Astrocyte of the cerebellum (primary cell): ENCODE measurements at regions not wholly inside any gene's neighbourhood (a gene's known extent, or its start where the extent isn't known, plus 50 kb on each side); places are given as distances from the start of the nearest gene placed in this dataset.

Experiments
- DNase-seq: peaks from one replicate; pipeline ENCODE4 v3.0.0-alpha.2; 2011; ENCODE audit warnings: low read depth
- H3K4me3 ChIP-seq: 2 replicates; pipeline ENCODE4 v1.5.1; 2011; ENCODE audit warnings: mild to moderate bottlenecking, low read depth, low read length, moderate library complexity
- in situ Hi-C: cut with HindIII; loops from 2 replicates; pipeline ENCODE4 v1.10.0; 2017; ENCODE audit warnings: low sequenced_read_pairs
- TF ChIP-seq, protein P1 (sequence below): IDR thresholded peaks from 2 replicates; pipeline ENCODE4 v1.5.1; 2012; ENCODE audit warnings: low read length, low read depth, moderate library complexity, mild to moderate bottlenecking; ENCODE audit errors: missing control alignments

DNA sequence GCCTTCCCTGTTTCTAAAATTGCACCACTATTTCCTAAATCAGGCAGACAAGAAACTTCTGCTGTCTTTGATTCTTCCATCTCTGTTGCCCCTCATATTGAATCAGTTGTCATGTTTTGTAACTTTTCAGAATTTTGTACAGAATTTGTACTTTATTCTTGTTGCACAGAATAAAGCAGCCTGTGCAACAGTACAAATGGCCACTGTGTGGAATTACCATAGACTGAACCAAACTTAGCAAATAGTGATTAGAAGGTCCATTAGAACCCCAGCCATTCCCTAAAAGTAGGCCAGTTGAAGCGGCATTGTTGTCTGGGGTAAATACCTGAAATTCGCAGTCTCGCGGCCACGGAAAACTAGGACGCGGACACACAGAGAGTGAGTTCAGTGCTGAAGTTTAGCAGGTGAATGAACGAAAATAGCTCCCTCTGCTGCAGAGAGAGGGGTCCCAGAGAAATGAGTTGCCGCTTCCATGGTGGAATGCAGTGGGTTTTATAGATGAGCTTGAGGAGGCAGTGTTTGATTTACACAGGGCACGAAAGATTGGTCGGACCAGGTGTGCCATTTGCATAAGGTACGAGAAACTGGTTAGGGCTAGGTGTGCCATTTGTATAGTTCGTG is 71.8 kb downstream of the C4orf33 start:
- no peak overlapping the region for H3K4me3 ChIP-seq
- in situ Hi-C loops: no loop called here
- DNase-seq: no peak
- TF ChIP-seq, protein P1, sequence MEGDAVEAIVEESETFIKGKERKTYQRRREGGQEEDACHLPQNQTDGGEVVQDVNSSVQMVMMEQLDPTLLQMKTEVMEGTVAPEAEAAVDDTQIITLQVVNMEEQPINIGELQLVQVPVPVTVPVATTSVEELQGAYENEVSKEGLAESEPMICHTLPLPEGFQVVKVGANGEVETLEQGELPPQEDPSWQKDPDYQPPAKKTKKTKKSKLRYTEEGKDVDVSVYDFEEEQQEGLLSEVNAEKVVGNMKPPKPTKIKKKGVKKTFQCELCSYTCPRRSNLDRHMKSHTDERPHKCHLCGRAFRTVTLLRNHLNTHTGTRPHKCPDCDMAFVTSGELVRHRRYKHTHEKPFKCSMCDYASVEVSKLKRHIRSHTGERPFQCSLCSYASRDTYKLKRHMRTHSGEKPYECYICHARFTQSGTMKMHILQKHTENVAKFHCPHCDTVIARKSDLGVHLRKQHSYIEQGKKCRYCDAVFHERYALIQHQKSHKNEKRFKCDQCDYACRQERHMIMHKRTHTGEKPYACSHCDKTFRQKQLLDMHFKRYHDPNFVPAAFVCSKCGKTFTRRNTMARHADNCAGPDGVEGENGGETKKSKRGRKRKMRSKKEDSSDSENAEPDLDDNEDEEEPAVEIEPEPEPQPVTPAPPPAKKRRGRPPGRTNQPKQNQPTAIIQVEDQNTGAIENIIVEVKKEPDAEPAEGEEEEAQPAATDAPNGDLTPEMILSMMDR: no peak

DNA sequence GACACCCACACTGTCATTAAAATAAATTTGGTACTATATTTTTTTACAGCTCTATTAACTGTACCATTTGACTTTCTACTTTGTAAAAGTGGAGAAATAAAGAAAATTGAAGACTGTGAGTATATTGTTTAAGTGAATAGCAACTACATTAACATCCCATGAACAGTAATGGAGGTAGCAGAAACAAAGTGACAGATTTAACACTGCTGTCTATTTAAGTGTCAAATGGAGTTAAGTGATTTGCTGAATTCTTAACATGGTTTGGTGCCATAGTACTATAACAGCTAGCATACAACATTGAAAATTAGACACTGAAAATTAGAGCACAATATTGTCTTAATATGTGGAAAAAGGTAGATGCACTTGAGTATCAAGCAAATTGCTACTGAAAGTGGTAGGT is 76.2 kb downstream of the C4orf33 start:
- in situ Hi-C loops: no loop called here
- DNase-seq: no peak
- H3K4me3 ChIP-seq: no peak overlapping the region
- TF ChIP-seq, protein P1: no peak

DNA sequence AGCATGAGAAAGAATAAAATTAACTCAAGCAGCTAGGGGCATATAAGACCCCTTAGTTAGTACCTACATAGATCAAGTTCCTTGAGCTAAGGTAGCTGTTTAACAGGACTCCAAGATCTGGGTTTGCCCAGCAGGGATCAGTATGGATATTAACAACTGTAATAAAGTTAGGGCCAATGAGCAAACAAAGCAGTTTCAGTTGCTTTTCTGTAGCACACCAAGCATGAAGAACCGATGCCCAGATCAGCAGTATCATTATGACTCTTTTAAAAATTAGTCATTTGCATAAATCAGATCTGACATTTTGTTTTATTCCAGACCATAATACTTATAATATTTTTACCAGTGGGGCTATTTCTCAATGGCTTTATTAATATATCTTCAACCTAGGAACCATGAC is 80.9 kb downstream of the C4orf33 start:
- TF ChIP-seq, protein P1: no peak
- no peak for DNase-seq

DNA sequence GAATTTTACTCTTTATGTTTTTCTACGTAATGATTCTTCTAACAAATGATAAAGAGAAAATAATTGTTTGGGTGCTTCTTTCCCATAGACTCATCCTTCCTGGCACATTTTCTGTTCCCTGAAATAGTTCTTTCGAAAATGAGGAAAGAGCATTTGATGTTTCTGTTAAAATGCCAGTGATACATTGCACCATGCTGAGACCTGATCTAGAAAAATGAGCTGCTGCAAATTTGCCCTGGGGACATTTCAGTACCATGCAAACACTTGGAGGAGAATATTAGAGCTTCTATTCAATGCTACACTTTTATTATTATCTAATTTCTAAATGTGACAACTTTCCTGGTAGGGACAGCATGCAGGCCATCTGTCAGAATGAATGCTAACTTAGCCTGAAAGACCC is 83.3 kb downstream of the C4orf33 start:
- TF ChIP-seq, protein P1: no peak
- in situ Hi-C loops: no loop called here
- H3K4me3 ChIP-seq: no peak overlapping the region
- DNase-seq: no peak

More for the DNA sequence above, 80.9 kb downstream of the C4orf33 start:
- no peak overlapping the region for H3K4me3 ChIP-seq
- in situ Hi-C loops: no loop called here

DNA sequence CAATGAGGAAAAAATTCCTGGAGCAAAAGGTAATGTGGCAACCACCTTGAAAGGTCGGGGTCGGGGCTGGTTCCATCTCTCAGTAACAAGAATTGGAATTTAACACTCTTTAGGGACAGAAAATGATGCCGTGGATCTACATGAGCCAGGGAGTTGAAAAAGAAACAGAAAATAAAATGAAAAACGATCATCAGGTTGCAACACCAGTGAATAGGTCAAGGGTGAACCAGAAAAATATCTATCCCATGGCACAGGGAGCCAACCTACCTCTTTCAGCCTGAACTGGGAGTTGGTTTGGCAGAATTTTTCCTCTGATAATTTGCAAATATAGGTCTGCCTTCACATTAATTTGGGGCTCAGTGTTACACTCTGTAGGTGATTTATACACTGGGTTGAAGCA is 93.7 kb downstream of the C4orf33 start:
- DNase-seq: no peak
- TF ChIP-seq, protein P1: no peak
- in situ Hi-C loops: no loop called here
- no peak overlapping the region for H3K4me3 ChIP-seq

DNA sequence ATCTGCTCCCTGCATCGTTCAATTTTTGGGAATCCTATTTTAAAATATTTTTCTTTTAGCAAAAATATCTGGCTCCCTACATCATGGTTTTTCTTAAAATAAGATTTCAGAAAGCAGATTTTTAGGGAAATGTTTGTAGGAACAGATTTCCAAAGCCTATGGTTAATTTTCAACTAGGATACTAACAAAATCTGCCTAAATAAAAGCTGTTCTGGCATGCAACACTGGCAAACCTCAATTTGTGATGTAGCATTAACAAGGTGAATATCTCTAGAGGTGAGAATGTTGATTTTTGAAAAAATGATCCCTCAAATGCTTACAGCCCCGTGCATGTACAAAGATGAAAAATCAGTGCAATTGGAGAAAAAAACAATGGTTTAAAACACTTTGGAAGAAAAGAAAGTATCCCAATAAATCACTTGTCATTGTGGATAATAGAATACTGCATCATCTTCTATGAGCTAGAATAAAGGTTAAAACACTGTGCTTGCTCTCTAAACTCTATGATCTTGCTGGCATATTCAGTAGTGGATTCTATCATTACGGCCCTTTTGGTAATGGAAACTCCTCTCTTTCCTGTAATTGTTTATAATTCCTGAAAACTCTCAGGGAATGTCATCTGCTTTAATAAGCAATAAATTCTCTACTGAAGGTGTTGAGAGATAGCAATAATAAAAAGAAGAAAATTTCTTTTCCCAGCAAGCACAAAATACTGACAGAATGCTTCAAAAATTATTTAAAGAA is 97.6 kb downstream of the C4orf33 start:
- in situ Hi-C loops: no loop called here
- TF ChIP-seq, protein P1: no peak
- H3K4me3 ChIP-seq: no peak overlapping the region
- DNase-seq: no peak
